GM23248 (cell line): ENCODE measurements at regions not wholly inside any gene's neighbourhood (a gene's known extent, or its start where the extent isn't known, plus 50 kb on each side); places are given as distances from the start of the nearest gene placed in this dataset.

Experiments used
- DNase-seq: peaks from one replicate; pipeline ENCODE4 v3.0.0-alpha.2; 2015
- H2AFZ ChIP-seq: fragments of 200-600 bp; sonication (generic); 2 replicates; pipeline ENCODE4 v1.6.1; 2016; ENCODE audit warnings: antibody characterized with exemption
- H3F3A ChIP-seq: fragments of 200-600 bp; sonication (generic); 2 replicates; pipeline ENCODE4 v1.6.1; 2016; ENCODE audit warnings: mild to moderate bottlenecking, antibody characterized with exemption, mixed run types; ENCODE audit not compliant: insufficient read depth
- H3K27ac ChIP-seq: fragments of 200-600 bp; sonication (generic); 2 replicates; pipeline ENCODE4 v1.5.1; 2016; ENCODE audit warnings: mild to moderate bottlenecking
- H3K27me3 ChIP-seq: fragments of 200-600 bp; sonication (generic); replicated peaks from 2 replicates; pipeline ENCODE4 v1.6.1; 2016; ENCODE audit warnings: mild to moderate bottlenecking; ENCODE audit not compliant: insufficient read depth
- H3K36me3 ChIP-seq: fragments of 200-600 bp; sonication (generic); 2 replicates; pipeline ENCODE4 v1.6.1; 2016; ENCODE audit warnings: low read depth, mild to moderate bottlenecking
- H3K4me1 ChIP-seq: fragments of 200-600 bp; sonication (generic); 2 replicates; pipeline ENCODE4 v1.6.1; 2016; ENCODE audit warnings: mild to moderate bottlenecking; ENCODE audit not compliant: insufficient read depth
- H3K4me2 ChIP-seq: fragments of 200-600 bp; sonication (generic); one replicate; pipeline ENCODE4 v1.6.1; 2016; ENCODE audit warnings: mild to moderate bottlenecking; ENCODE audit not compliant: unreplicated experiment
- H3K4me3 ChIP-seq: fragments of 200-600 bp; sonication (generic); 2 replicates; pipeline ENCODE4 v1.5.1; 2016; ENCODE audit warnings: mild to moderate bottlenecking
- H3K79me2 ChIP-seq: fragments of 200-600 bp; sonication (generic); 2 replicates; pipeline ENCODE4 v1.6.1; 2016; ENCODE audit warnings: mild to moderate bottlenecking; ENCODE audit not compliant: insufficient read depth
- H3K9ac ChIP-seq: fragments of 200-600 bp; sonication (generic); 2 replicates; pipeline ENCODE4 v1.6.1; 2016; ENCODE audit warnings: mild to moderate bottlenecking
- H3K9me2 ChIP-seq: fragments of 200-600 bp; sonication (generic); 2 replicates; pipeline ENCODE4 v1.6.1; 2016; ENCODE audit warnings: mixed run types, mild to moderate bottlenecking, moderate library complexity; ENCODE audit not compliant: insufficient read depth
- H3K9me3 ChIP-seq: fragments of 200-600 bp; sonication (generic); one replicate; pipeline ENCODE4 v1.6.1; 2017; ENCODE audit warnings: low read depth
- H4K20me1 ChIP-seq: fragments of 200-600 bp; sonication (generic); 2 replicates; pipeline ENCODE4 v1.6.0; 2016; ENCODE audit not compliant: insufficient read depth
- EZH2 ChIP-seq: fragments of 200-600 bp; sonication (generic); IDR thresholded peaks from 2 replicates; pipeline ENCODE4 v1.6.1; 2018; ENCODE audit warnings: antibody characterized with exemption, mild to moderate bottlenecking; ENCODE audit not compliant: insufficient read depth, poor library complexity, severe bottlenecking
- EZH2phosphoT487 ChIP-seq: fragments of 200-600 bp; sonication (generic); IDR thresholded peaks from 2 replicates; pipeline ENCODE4 v1.6.1; 2018; ENCODE audit warnings: antibody characterized with exemption, moderate library complexity, mild to moderate bottlenecking, low read depth; ENCODE audit not compliant: insufficient read depth
- WGBS, 2 experiments: methylation state at CpG; one replicate each; pipeline ENCODE4 v1.1.6; 2015 to 2017; ENCODE audit warnings: low lambda C conversion rate in 2 of 2, low coverage in 1 of 2; ENCODE audit errors: missing lambda C conversion rate in 2 of 2; 5-methylcytosine and 5-hydroxymethylcytosine counted together
- in situ Hi-C: fragments of 300-500 bp; cut with MboI; formaldehyde crosslinking; loops from 2 replicates; pipeline ENCODE4 v1.15.0; 2020

- Histone ChIP-seq H3K9ac (no peak overlapping the region), H3K27ac (no peak overlapping the region), H4K20me1 (no peaks in the 10 kb centered on the region), H3K9me2 (no peaks in the 10 kb centered on the region), H3K36me3 (no peaks in the 10 kb centered on the region), H3K9me3 (no peaks in the 10 kb centered on the region), H3K79me2 (no peaks in the 10 kb centered on the region), H3K4me3 (no peak overlapping the region), H3K4me2 (no peak overlapping the region), H3K4me1 (peaks cover 11% of the 10 kb centered on the region), H2AFZ (no peak overlapping the region), H3K27me3 (no peaks in the 10 kb centered on the region), H3F3A (no peaks in the 10 kb centered on the region)
- in situ Hi-C loops: no loop called here
- TF ChIP-seq EZH2phosphoT487: no peak
- TF ChIP-seq EZH2: no peak
- no peak for DNase-seq
- WGBS, 2 experiments: 48 to 54% methylated on average over 3 of the region's 3 CpGs
These were observed 60.2 kb downstream of the ADAMTS1 start for GRCh38 chr21:26784974-26785373.

- no peak for TF ChIP-seq EZH2phosphoT487
- no peak for TF ChIP-seq EZH2
- Histone ChIP-seq H3K9ac (no peak overlapping the region), H3K4me1 (peaks cover 11% of the 10 kb centered on the region), H4K20me1 (no peaks in the 10 kb centered on the region), H3K27ac (no peak overlapping the region), H2AFZ (no peak overlapping the region), H3K36me3 (no peaks in the 10 kb centered on the region), H3K4me2 (no peak overlapping the region), H3K27me3 (no peaks in the 10 kb centered on the region), H3K4me3 (no peak overlapping the region), H3K79me2 (no peaks in the 10 kb centered on the region), H3K9me3 (no peaks in the 10 kb centered on the region), H3K9me2 (no peaks in the 10 kb centered on the region), H3F3A (no peaks in the 10 kb centered on the region)
- in situ Hi-C loops: no loop called here
- 3 to 7% methylated on average over 1 of the region's 1 CpG for WGBS, 2 experiments
- DNase-seq: peak; percentile 15
These were observed 61.6 kb downstream of the ADAMTS1 start for GRCh38 chr21:26783466-26784195.

GRCh38 chr21:26782747-26783146 lies 62.5 kb downstream of the ADAMTS1 start:
- DNase-seq: no peak
- in situ Hi-C loops: no loop called here
- Histone ChIP-seq H3K9me2 (no peaks in the 10 kb centered on the region), H3K36me3 (no peaks in the 10 kb centered on the region), H3K27me3 (no peaks in the 10 kb centered on the region), H3K27ac (no peak overlapping the region), H2AFZ (no peak overlapping the region), H4K20me1 (no peaks in the 10 kb centered on the region), H3K4me3 (no peak overlapping the region), H3K9ac (no peak overlapping the region), H3K4me2 (no peak overlapping the region), H3K79me2 (no peaks in the 10 kb centered on the region), H3F3A (no peaks in the 10 kb centered on the region), H3K4me1 (peaks cover 11% of the 10 kb centered on the region), H3K9me3 (no peaks in the 10 kb centered on the region)
- TF ChIP-seq EZH2phosphoT487: no peak
- no peak for TF ChIP-seq EZH2
- 10 to 14% methylated on average over 2 of the region's 2 CpGs for WGBS, 2 experiments

- no peaks in the 10 kb centered on the region for H3K9me2 ChIP-seq
- H2AFZ ChIP-seq: no peak overlapping the region
- in situ Hi-C loops: no loop called here
- H3K79me2 ChIP-seq: no peaks in the 10 kb centered on the region
- H3F3A ChIP-seq: peaks cover 4% of the 10 kb centered on the region; the same call in 1 of the 2 replicates
- H3K36me3 ChIP-seq: no peaks in the 10 kb centered on the region
- no peak overlapping the region for H3K9ac ChIP-seq
- no peak overlapping the region for H3K4me2 ChIP-seq
- no peaks in the 10 kb centered on the region for H3K9me3 ChIP-seq
- DNase-seq: no peak
- TF ChIP-seq EZH2phosphoT487 (no peak), EZH2 (no peak)
- no peaks in the 10 kb centered on the region for H4K20me1 ChIP-seq
- peaks cover 11% of the 10 kb centered on the region for H3K4me1 ChIP-seq
- WGBS, 2 experiments: 54 to 62% methylated on average over 3 of the region's 3 CpGs
- no peak overlapping the region for H3K27ac ChIP-seq
- no peaks in the 10 kb centered on the region for H3K27me3 ChIP-seq
- no peak overlapping the region for H3K4me3 ChIP-seq
These were observed 62.9 kb downstream of the ADAMTS1 start for GRCh38 chr21:26782331-26782730.
